Common myeloid progenitor, CD34-positive (primary cell): ENCODE measurements at regions not wholly inside any gene's neighbourhood (a gene's known extent, or its start where the extent isn't known, plus 50 kb on each side); places are given as distances from the start of the nearest gene placed in this dataset.

Source experiments
- CTCF ChIA-PET: fragments of 350-600 bp; sonication (Branson Sonifier 250); formaldehyde crosslinking; loops from one replicate; lab custom pipeline; 2021; ENCODE audit warnings: antibody characterized with exemption; lab: Charles Lee
- POLR2A ChIA-PET: fragments of 350-600 bp; sonication (Branson Sonifier 250); formaldehyde crosslinking; loops from one replicate; lab custom pipeline; 2021; ENCODE audit warnings: antibody characterized with exemption; lab: Charles Lee
- DNase-seq, 3 donors: peaks; one replicate each; pipeline versions ENCODE4 v3.0.0 to v3.0.0-alpha.2; 2013
- H3K27ac ChIP-seq, 2 experiments: 1 replicate in 1 of 2; 2 replicates in 1 of 2; pipeline ENCODE4 v1.7.0; 2013; ENCODE audit warnings: inconsistent platforms in 2 of 2, low read length in 2 of 2, mild to moderate bottlenecking in 2 of 2, low read depth in 1 of 2, moderate library complexity in 1 of 2; ENCODE audit not compliant: severe bottlenecking in 2 of 2, insufficient read depth in 1 of 2, poor library complexity in 1 of 2
- H3K27me3 ChIP-seq, 5 experiments: replicated peaks in 2 of 5; 1 replicate in 3 of 5; 2 replicates in 2 of 5; pipeline versions ENCODE4 v1.6.1 to v1.7.0; 2013; ENCODE audit warnings: low read length in 4 of 5, mild to moderate bottlenecking in 2 of 5, moderate library complexity in 2 of 5, inconsistent platforms in 1 of 5; ENCODE audit not compliant: insufficient read depth in 5 of 5, control insufficient read depth in 4 of 5
- H3K36me3 ChIP-seq, 4 experiments: 1 replicate in 2 of 4; 2 replicates in 2 of 4; pipeline versions ENCODE4 v1.6.1 to v1.7.0; 2013; ENCODE audit warnings: low read length in 3 of 4, control low read depth in 1 of 4, mild to moderate bottlenecking in 1 of 4; ENCODE audit not compliant: control insufficient read depth in 4 of 4, insufficient read depth in 4 of 4
- H3K4me1 ChIP-seq, 4 experiments: 1 replicate in 3 of 4; 2 replicates in 1 of 4; pipeline versions ENCODE4 v1.6.1 to v1.7.1; 2013; ENCODE audit warnings: low read length in 3 of 4, mild to moderate bottlenecking in 3 of 4, control low read depth in 1 of 4, inconsistent platforms in 1 of 4, moderate library complexity in 1 of 4; ENCODE audit not compliant: control insufficient read depth in 4 of 4, insufficient read depth in 4 of 4; ENCODE audit errors: control extremely low read depth in 1 of 4
- H3K4me3 ChIP-seq, 7 experiments: 1 replicate in 4 of 7; 2 replicates in 3 of 7; pipeline versions ENCODE4 v1.5.1 to v1.7.0; 2013; ENCODE audit warnings: mild to moderate bottlenecking in 7 of 7, low read length in 6 of 7, moderate library complexity in 6 of 7, inconsistent platforms in 2 of 7, low read depth in 2 of 7, control low read depth in 1 of 7; ENCODE audit not compliant: insufficient read depth in 4 of 7, control insufficient read depth in 1 of 7; ENCODE audit errors: extremely low read depth in 1 of 7
- H3K9me3 ChIP-seq, 5 experiments: 1 replicate in 4 of 5; 2 replicates in 1 of 5; pipeline versions ENCODE4 v1.6.1 to v1.7.1; 2013; ENCODE audit warnings: low read length in 4 of 5, mild to moderate bottlenecking in 2 of 5, inconsistent platforms in 1 of 5, low read depth in 1 of 5, moderate library complexity in 1 of 5; ENCODE audit not compliant: control insufficient read depth in 4 of 5, insufficient read depth in 2 of 5; ENCODE audit errors: control extremely low read depth in 1 of 5
- WGBS: methylation state at CpG from one replicate; pipeline ENCODE4 v1.1.5; 2013; ENCODE audit not compliant: insufficient coverage; 5-methylcytosine and 5-hydroxymethylcytosine counted together

GRCh38 chr11:38476808-38477575 is 1879.0 kb upstream of the RAG2 start:
- no peaks in the 10 kb centered on the region for H3K27me3 ChIP-seq
- no peaks in the 10 kb centered on the region for H3K9me3 ChIP-seq
- no peak overlapping the region for H3K4me3 ChIP-seq
- DNase-seq, result no peak
- no peaks in the 10 kb centered on the region for H3K36me3 ChIP-seq
- no peak overlapping the region for H3K27ac ChIP-seq
- POLR2A ChIA-PET, result no interaction called here
- WGBS, result no CpG with 5 or more reads among the region's 3 CpGs
- CTCF ChIA-PET, result interaction anchor here (0.8 kb wide), 1 partner anchor 16 kb away, joined by 3 read pairs; no protein-coding TSS in a partner anchor
- H3K4me1 ChIP-seq, result no peaks in the 10 kb centered on the region

- CTCF ChIA-PET, result interaction anchor here (0.6 kb wide), 1 partner anchor 16 kb away, joined by 3 read pairs; no protein-coding TSS in a partner anchor
These were observed 1863.7 kb upstream of the RAG2 start for GRCh38 chr11:38461751-38462150.

GRCh38 chr11:38460896-38461295 is 1862.9 kb upstream of the RAG2 start:
- no peak for DNase-seq
- 50% methylated on average over 2 of the region's 2 CpGs for WGBS
- no peak overlapping the region for H3K4me3 ChIP-seq
- ChIA-PET CTCF (interaction anchor here (0.6 kb wide), 1 partner anchor 17 kb away, joined by 3 read pairs; no protein-coding TSS in a partner anchor), POLR2A (no interaction called here)
- H3K27ac ChIP-seq, result no peak overlapping the region
- no peaks in the 10 kb centered on the region for H3K9me3 ChIP-seq
- H3K4me1 ChIP-seq, result no peaks in the 10 kb centered on the region
- H3K36me3 ChIP-seq, result no peaks in the 10 kb centered on the region
- H3K27me3 ChIP-seq, result no peaks in the 10 kb centered on the region

More at GRCh38 chr11:38461751-38462150, 1863.7 kb upstream of the RAG2 start:
- Histone ChIP-seq H3K4me1 (no peaks in the 10 kb centered on the region), H3K27me3 (no peaks in the 10 kb centered on the region), H3K27ac (no peak overlapping the region), H3K4me3 (no peak overlapping the region), H3K36me3 (no peaks in the 10 kb centered on the region), H3K9me3 (no peaks in the 10 kb centered on the region)
- WGBS, result 100% methylated on average over 5 of the region's 6 CpGs
- POLR2A ChIA-PET, result interaction anchor here (0.6 kb wide), 1 partner anchor 478 kb away, joined by 4 read pairs; no protein-coding TSS in a partner anchor
- DNase-seq, result no peak

GRCh38 chr11:38460429-38460828 is 1862.4 kb upstream of the RAG2 start:
- no peaks in the 10 kb centered on the region for H3K9me3 ChIP-seq
- no peaks in the 10 kb centered on the region for H3K27me3 ChIP-seq
- no peak for DNase-seq
- 100% methylated on average over 1 of the region's 2 CpGs for WGBS
- H3K4me3 ChIP-seq, result no peak overlapping the region
- ChIA-PET POLR2A (no interaction called here), CTCF (no interaction called here)
- H3K4me1 ChIP-seq, result no peaks in the 10 kb centered on the region
- no peaks in the 10 kb centered on the region for H3K36me3 ChIP-seq
- no peak overlapping the region for H3K27ac ChIP-seq

- Histone ChIP-seq H3K9me3 (no peaks in the 10 kb centered on the region), H3K4me1 (no peaks in the 10 kb centered on the region), H3K27ac (no peak overlapping the region), H3K36me3 (no peaks in the 10 kb centered on the region), H3K4me3 (no peak overlapping the region), H3K27me3 (no peaks in the 10 kb centered on the region)
- CTCF ChIA-PET, result no interaction called here
- POLR2A ChIA-PET, result no interaction called here
- no CpG with 5 or more reads among the region's 3 CpGs for WGBS
- DNase-seq, result no peak
These were observed 1858.3 kb upstream of the RAG2 start for GRCh38 chr11:38456371-38456770.

GRCh38 chr11:38448284-38448683 is 1850.2 kb upstream of the RAG2 start:
- H3K27me3 ChIP-seq, result no peaks in the 10 kb centered on the region
- no peaks in the 10 kb centered on the region for H3K36me3 ChIP-seq
- H3K4me1 ChIP-seq, result no peaks in the 10 kb centered on the region
- no peak overlapping the region for H3K4me3 ChIP-seq
- 85% methylated on average over 2 of the region's 2 CpGs for WGBS
- H3K27ac ChIP-seq, result no peak overlapping the region
- ChIA-PET CTCF (no interaction called here), POLR2A (no interaction called here)
- no peak for DNase-seq
- H3K9me3 ChIP-seq, result no peaks in the 10 kb centered on the region

- POLR2A ChIA-PET, result no interaction called here
- DNase-seq, result no peak
- H3K27ac ChIP-seq, result no peak overlapping the region
- CTCF ChIA-PET, result no interaction called here
- H3K4me1 ChIP-seq, result no peaks in the 10 kb centered on the region
- no peaks in the 10 kb centered on the region for H3K9me3 ChIP-seq
- no peak overlapping the region for H3K4me3 ChIP-seq
- 100% methylated on average over 1 of the region's 1 CpG for WGBS
- H3K27me3 ChIP-seq, result no peaks in the 10 kb centered on the region
- H3K36me3 ChIP-seq, result no peaks in the 10 kb centered on the region
These were observed 1848.3 kb upstream of the RAG2 start for GRCh38 chr11:38446336-38446735.
